ENCODE measurements at regions not wholly inside any gene's neighbourhood (a gene's known extent, or its start where the extent isn't known, plus 50 kb on each side); places are given as distances from the start of the nearest gene placed in this dataset.

DNA sequence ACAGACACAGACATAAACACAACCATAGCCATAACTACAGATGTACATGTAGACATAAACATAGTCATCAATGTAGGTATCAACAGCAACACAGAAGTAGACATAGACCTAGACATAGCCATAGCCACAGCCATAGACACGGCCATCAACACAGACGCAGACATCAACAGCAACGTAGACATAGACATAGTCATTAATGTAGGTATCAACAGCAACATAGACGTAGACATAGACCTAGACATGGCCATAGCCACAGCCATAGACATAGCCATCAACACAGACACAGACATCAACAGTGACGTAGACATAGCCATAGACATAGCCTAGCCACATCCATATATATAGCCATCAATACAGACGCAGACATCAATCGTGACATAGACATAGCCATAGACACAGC, 258.3 kb upstream of the FOXQ1 start:
- no peak for DNase-seq

DNA sequence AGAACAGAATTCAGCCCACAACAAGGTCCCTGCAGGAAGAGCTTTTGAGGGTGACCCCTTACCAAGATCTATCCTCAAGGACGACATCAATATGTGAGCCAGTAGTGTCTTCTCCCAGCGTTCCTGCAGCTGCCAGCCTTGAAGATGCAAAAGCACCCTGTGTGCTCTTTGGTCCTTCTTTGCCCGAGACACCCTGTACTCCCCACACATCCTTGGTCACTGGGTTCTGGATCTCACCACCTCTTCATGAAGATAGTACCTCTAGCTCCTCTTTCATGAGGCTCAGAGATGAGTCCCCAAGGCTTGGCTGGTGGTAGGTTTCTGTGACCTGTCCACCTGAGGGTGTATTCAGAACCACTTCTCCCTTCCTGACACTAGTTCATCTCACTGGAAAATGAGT, 259.6 kb upstream of the FOXQ1 start:
- DNase-seq = no peak

DNA sequence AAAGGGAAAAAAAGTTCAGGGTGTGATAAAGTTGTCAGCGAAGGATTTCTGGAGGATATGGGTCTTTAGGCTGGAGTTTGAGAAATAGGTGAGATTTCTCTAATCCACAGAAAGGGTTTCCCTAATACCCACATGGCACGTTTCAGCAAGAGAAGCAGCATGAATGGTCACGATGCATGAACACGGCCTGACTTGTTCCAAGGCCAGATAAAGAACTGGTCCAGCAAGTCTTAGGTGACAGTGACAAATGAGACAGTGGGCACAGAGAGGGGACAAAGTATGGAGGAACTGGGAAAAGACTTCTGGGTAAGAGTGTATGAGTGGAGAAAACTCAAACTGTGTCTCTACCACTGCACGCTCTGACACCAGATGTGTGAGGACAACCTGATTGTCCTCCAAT, 262.0 kb upstream of the FOXQ1 start:
- no peak for DNase-seq

DNA sequence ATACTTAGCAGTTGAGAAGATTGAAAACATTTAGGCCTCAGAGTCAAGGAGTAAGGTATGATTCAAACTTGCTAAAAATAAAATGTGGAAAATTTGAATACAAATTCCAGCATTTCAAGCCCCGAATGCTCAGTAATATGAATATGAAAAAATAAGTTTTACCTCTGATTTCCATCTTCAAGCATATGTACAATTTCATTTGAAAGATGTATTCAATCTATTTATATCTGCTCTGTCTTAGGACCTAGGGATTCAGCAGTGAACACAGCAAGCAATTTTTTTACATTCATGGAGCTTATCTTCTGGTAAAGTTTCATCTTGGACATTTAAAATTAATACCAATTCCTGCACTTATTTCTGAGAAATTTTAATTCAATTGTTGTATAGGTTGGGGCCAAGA, 262.7 kb upstream of the FOXQ1 start:
- DNase-seq = no peak

DNA sequence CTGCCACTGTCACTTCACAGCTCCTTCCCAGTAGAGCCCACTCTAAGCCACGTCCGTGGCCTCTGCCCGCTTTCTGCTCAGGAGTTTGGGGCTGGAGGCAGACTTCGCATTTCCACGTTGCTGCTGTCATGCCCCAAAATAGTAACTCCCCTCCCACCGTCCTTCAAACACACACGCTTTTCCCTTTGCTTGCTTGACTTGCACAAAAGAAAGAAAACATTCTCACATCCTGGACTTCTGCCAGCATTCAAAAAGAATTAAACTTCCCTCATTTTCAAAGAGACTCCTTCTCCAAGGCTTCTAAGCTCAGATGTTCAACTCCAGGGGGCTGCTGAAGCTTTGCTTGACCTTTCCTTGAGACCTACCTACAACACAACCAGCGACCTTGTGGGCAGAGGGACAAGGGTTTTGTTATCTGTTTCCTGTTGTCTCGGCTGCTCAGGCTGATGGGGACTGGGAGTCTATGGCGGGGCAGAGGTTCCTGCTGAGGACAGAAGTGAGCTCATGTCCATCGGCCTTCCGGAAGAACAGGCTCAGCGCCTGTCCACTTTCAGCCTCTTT, 263.8 kb upstream of the FOXQ1 start:
- DNase-seq = no peak

DNA sequence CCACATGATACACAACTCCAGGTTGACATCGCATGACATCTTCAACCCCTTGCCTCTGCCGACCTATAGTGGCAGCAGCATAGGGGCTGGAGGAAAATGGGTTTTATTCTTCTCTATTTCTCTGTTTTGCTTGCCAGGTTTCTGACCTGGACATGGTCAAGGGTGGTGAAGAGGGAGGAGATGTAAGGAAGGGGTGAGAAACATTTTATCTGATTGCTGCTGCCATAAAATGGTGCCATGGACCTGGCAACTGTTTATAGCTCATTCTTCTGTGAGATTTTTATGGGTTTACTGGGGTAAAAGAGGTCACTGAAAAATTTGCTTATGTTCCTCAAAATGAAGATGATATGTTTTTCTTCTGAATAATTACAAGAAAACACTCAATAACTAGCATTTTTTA, 266.7 kb upstream of the FOXQ1 start:
- DNase-seq = no peak

DNA sequence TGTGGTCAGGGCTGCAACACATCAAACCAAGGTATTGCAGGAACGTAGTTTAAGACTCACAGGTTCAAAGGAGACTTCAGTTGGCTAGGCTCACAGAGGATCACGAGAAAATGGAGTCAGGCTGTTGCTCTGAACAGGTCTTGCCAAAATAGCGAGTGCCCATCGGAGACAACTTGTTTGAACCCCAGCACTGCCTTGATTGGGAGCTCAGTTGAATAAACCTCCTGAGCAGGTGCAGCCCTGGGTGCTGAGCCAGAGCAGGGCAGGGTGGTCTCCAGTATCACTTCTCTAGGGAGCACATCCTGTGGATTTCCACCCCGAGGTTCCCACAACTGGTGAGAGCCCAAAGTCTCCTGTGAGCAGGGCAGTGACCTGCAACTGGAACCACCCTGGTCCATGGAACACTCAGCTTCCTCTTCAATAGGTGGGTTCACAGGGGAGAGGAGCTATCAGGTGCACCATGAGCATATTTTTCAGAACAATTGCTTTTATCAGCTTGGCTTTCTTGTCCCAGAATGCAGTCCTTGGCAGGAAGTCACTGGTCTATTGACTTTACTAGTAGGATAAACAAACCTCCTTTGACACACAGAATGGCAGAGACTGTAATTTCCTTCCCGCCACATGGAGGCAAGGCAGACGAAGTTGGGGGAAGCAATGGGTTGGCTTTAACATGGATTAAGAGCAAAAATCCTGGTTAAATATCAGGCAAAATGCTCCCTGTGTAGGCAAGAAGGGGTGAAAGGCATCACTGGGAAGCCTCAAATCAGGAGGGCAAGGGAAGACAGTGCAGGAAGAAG, 267.7 kb upstream of the FOXQ1 start:
- DNase-seq = no peak

DNA sequence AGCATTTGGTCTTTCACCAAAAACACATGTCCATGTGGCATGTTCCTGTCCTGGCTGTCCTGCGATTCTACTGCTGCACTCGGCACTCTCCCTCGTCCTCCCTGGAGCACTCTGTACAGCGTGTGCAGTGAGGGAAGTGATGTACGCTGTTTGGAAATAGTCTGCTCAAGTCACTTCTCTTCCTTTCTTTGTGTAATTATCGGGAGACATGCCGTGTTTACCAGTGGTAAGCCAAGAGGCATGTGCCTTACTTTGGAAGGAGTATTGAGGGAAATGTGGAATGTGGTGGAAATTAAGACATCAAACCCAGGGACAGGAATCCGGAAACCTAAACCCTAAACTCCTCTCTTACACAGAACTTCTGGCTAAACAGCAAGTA, 268.5 kb upstream of the FOXQ1 start:
- DNase-seq = no peak

DNA sequence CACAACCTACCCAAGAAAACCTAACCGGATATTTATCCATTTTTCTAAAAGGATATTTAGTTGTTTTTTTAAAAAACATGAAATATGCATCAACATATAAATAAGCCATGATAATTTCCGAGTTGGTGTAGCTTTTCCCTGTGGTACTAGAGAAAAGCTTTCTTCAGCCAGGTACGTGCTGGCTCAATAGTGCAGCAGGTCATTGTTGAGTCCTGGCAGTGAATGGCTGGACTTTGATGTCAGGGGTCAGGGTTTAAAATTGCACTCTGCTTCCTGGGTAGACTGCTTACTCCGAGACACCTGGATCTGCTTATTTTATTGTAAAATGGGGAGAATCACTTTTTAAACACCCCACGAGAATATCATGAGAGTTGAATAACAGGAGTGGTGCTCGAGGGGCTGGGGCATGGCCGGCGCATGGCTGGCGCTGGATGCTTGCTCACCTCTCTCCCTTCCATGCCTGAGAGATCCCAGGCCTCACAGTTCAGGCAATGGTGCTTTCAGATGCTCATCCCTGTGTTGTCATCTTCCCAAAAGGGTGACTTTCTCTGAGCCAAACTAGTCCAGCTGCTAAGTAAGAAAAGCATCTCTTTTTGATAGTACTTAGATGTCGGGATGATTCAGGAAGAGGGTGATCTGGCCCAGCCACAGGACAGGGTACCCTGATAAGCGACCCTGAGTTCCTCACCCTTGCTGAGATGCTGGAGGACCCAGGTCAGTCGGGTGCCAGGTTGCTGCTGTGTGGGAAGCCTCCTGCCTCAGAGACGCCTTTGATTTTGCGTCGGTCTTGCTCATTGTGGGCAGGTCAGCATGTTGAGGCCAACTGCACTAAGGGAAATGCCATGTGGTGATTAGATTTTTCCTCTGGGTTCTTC, 269.1 kb upstream of the FOXQ1 start:
- DNase-seq = no peak

DNA sequence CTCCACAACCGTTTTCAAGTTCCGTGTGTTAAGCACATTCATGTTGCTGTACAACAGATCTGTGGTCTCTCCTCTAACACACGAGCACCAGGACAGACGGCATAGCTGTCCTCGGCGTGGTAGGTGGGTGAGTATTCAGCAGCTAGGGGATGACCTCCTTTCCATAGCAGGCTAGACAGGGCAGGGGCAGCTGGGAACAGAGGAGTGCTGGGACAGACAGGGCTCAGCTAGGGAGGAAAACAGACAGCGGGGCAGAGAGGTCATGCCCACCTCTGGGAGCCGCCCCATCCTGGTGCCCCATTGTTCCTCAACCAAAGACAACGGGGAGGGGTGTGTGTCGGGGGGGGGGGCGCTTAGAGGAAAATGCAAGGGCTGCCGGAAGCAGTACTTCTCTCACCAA, 271.5 kb upstream of the FOXQ1 start:
- no peak for DNase-seq

DNA sequence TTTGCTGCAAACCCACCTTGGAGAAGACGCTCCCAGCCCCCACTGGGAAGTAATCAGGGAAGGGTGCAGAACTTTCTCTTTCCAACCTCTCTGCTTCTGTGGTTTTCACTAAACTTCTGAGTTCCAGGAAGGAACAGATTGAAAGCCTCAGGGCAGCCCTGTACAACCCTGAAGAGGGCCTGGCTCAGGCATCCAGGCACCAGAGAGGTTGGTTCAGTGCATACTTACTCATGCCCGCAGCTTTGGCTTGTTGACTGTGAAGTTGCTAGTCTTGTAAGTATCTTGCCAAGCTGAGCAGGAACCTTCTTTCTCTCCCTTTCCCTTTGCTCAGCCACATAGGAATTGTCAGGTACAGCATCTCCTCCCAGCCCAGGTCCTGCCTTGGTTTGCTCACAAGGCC, 272.2 kb upstream of the FOXQ1 start:
- no peak for DNase-seq

DNA sequence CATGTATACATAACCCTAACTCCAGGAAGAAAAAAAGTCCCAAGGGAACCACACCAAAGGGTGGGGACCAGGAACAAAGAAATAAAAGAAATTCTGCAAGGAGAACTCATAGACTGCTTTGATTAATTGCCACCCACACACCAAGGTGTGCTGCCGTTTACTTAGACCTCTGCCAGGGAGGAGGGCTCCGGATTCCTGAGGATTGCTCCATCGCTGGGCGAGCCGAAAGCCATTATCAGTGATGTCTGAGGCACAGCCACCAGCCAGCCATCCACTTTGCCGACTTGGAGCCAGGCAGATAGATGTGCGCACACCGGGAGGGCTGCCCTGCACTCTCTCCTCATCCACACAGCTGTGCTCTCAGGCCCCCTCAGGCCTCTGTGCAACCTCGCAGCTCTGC, 272.7 kb upstream of the FOXQ1 start:
- no peak for DNase-seq

DNA sequence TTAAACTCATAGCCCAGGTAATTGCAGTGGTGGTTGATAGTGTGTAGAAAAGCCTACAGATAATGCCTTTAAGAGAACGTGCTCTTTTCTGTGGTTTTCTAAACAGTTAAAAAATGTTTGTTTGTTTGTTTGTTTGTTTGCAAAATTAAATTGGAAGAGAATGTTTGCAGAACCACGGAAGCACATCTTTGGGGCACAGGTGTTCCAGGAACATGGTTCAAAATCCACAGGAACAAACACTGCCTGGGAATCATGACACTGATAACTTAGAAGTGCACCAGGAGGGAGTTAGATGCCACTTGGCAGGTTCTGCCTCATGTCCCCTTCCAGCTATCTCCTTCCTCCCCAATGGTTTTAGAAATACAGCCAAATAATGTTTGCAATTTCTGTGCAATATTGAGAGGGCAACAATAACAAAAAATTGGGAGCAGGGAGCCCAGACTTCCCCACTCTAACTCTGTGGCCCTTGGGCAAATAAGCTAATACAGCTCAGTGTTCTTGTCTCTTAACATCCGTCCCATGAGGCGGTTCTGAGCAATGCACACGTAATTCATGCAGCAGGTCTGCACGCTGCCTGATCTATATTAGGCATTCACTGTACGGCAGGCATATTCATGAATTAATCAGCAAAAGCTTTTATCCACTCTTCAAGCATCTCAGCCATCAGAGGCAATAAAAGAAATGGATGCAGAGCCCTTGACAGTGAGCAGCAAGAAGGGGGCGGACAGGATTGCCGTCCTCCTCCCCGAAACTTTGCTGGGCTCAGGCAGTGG, 274.3 kb upstream of the FOXQ1 start:
- DNase-seq = no peak

DNA sequence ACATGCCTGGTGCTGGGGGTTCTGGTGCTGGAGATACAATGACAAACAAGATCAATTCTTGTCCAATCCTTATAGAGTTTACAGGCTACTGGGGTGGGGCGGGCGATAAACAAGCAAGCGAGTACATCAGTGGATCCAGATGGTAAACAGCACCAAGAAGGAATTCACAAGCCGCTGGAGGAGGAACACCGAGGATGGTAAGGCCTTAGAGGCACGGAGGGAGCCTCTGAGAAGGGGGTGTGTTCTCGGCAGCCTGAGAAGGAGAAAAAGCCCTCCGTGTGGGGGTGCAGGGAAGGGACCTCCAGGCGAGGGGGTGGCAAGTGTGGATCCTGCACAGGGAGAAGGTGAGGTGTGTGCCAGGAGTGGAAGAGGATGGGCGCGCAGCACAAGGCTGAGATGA, 276.5 kb upstream of the FOXQ1 start:
- DNase-seq = no peak

DNA sequence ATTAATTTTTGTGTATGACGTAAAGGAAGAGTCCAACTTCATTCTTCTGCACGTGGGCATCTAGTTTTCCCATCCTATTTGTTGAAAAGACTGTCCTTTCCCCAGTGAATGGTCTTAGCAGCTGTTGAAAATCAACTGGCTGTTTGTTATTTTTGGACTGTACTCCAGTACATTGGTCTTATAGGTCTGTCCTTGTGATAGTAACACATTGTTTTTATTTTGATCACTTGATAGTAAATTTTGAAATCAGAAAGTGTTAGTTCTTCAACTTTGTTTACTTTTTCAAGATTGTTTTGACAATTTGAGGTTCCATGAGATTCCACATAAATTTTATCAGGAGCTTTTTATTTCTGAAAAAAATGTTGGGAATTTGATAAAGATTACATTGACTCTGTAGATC, 280.2 kb upstream of the FOXQ1 start:
- DNase-seq = no peak

DNA sequence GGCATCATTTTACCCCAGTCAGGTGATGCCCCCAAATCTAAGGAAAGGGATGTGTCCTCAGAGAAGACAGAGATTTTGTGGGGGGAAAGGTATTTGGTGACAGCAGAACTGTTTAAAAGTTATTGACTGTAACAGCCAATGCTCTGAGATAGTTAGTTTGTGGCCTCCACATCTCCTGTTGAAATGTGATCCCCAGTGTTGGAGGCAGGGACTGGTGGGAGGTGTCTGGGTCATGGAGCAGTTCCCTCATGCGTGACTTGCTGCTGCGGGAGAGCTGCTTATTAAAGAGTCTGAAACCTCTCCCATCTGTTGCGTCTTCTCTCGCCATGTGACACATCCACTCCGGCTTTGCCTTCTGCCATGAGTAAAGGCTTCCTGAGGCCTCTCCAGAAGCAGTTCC, 282.8 kb upstream of the FOXQ1 start:
- DNase-seq = no peak

DNA sequence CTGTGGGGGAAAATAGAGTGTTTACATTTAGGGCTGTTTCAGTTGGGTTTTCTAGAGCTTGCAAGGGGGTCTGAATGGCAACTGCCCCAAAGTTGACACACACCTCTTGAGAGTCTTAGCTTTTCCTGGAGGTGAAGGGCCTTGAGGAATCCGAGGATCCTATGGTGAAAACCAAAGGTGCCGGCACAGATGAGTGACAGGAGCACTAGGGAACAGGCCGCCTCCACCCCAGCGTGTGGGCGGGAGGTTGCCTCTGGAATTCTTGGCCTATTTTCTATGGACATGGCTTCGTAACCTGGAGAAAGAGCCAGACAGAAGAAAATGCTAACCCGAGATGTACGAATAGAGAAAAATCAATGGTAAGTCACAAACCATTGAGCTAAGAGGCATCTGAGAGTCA, 283.2 kb upstream of the FOXQ1 start:
- no peak for DNase-seq

DNA sequence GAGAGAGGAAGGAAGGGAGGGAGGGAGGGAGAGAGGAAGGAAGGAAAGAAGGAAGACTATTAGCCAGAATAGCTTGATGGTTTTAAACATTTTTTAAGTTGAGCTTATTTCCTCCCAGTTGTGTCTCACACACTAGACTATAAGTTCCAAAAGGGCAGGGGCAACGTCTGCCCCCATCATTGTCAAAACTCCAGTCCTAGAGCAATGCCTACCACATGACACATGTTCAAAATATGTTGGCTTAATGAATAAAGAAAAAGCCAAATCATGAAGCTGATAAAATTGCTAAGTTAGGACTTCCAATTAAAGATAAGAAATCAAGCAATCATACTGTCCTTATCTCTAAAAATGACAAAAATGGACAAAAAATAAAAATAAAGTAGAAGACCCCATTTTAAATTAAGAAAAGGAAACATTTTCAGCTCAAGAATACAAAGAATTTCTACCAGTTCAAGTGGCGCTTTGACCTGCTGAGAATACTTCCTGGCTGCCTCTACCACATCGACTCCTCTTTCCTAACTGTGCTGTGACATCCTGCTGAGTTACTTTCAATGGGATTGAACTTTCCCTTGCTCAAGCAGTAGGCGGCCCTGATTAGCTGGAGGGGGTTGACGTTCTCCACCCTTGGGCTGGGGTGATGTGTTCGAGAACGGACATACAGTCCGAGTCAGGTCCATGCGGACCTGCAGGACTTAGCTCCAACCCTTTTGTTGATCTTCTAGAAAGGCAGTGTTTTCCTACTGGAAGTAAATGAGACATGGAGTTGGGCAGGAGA, 283.9 kb upstream of the FOXQ1 start:
- DNase-seq = no peak

DNA sequence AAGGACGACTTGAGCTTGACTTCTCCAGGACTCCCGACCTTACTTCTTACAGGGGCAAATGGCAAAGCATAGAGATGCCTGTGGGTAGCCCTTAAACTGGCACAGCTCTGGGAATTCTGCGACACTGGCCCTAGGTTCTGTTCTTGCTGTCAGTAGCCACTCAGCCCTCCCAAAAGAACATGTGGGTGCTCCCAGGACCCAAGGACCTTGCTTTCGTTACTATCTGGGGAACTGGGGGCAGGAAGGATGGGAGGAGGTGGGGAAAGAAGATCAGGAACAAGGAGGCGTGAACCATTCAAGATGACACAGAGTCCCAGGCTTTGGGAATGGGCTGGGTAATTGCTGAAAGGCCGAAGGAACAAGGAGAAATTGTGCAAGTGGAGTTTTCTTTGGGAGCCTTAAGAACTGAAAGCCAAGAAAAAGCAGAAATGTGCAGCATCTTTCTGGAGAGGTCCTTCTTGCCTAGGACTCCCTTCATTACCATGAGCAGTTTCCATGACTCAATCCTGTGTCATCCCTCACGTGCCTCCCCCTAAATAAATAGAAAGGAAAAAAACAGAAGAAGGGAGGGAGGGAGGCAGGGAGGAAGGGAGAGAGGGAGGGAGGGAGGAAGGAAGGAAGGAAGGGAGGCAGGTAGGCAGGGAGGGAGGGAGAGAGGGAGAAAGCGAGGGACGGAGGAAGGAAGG, 284.6 kb upstream of the FOXQ1 start:
- DNase-seq = no peak

DNA sequence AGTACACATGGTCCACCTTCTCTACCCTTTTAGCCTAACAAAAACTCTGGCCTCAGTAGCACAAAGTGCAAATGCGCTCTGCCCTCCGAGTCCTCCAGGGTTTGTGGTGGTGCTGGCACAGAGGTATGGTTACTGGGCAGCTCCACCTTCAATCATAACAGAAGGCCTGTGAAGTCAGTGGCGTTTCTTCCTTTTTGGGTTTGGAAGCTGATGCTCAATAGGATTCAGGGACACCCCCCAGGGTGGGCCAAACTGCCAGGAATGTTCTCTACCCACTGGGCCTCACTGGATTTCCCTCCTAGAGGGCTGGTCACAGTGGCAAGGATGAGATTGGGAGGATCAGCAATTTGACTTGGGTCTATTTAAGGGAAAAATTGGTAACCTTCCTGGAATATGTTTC, 286.1 kb upstream of the FOXQ1 start:
- no peak for DNase-seq

DNA sequence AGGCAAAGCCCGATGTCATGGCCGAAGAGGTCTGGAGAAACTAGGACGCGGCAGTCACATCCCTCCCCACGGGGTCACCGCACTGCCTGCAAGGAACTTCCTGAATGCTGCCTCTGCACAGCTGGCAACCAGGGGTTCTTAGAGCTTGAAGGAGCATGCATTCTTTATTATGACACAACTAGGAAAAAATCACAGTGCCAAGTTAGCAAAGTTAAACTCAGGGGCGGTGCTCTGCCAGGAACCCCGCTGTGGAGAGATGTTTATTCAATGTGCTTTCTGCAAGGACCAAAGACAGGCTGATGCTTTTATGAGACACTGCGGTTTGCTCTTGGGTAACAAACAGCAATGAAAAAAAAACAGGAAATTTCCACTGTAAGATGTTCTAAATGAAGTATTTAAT, 287.3 kb upstream of the FOXQ1 start:
- no peak for DNase-seq

DNA sequence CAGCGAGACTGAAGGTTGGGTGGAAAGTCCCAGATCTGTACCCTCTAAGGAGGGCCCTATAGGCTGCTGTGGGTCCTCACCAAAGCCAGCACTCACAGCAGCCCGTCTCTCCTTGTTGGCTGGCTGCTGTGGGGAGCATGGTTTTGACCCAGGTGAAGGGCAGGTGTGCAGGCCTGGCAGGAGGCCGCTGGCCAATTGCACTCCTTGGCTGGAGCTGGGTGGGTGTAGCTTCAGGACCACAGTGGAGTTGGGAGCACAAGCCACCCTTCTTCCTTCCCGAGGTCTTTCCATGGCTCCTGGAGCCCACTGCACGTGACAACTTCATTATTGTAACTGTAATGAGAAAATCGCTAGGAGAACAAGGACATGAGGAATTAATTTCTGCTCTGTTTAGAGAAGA, 287.7 kb upstream of the FOXQ1 start:
- no peak for DNase-seq

Data from NCI-H2081 treated with DMSO at 0.1 percent for 48 hours (cell line).